Osteoblast (primary cell): ENCODE measurements at regions not wholly inside any gene's neighbourhood (a gene's known extent, or its start where the extent isn't known, plus 50 kb on each side); places are given as distances from the start of the nearest gene placed in this dataset.

Experiments
- DNase-seq: peaks from one replicate; pipeline ENCODE4 v3.0.0; 2011; ENCODE audit warnings: low spot score, mixed read lengths; ENCODE audit not compliant: insufficient read length; ENCODE audit errors: missing footprints
- H2AFZ ChIP-seq: 2 replicates; pipeline ENCODE4 v1.6.0; 2011; ENCODE audit warnings: mild to moderate bottlenecking, low read length
- H3K27ac ChIP-seq: 2 replicates; pipeline ENCODE4 v1.5.1; 2011; ENCODE audit warnings: mild to moderate bottlenecking, low read depth, low read length, moderate library complexity
- H3K27me3 ChIP-seq: 2 replicates; pipeline ENCODE4 v1.6.0; 2012; ENCODE audit warnings: mild to moderate bottlenecking, control low read depth, inconsistent platforms, low read length, moderate library complexity; ENCODE audit not compliant: insufficient read depth
- H3K36me3 ChIP-seq: 2 replicates; pipeline ENCODE4 v1.5.1; 2011; ENCODE audit warnings: mild to moderate bottlenecking, low read length, control low read depth, moderate library complexity; ENCODE audit not compliant: insufficient read depth
- H3K4me1 ChIP-seq: 2 replicates; pipeline ENCODE4 v1.5.1; 2011; ENCODE audit warnings: mild to moderate bottlenecking, low read length, control low read depth, moderate library complexity; ENCODE audit not compliant: insufficient read depth
- H3K4me2 ChIP-seq: 2 replicates; pipeline ENCODE4 v1.6.0; 2011; ENCODE audit warnings: mild to moderate bottlenecking, low read length; ENCODE audit not compliant: insufficient read depth
- H3K4me3 ChIP-seq: fragments of 200-600 bp; sonication (generic); 3 replicates; pipeline ENCODE4 v1.5.1; 2012; ENCODE audit warnings: mild to moderate bottlenecking, low read length, inconsistent platforms; ENCODE audit not compliant: insufficient read depth
- H3K79me2 ChIP-seq: 2 replicates; pipeline ENCODE4 v1.6.0; 2012; ENCODE audit warnings: mild to moderate bottlenecking, low read length, control low read depth, inconsistent platforms; ENCODE audit not compliant: insufficient read depth
- H3K9me3 ChIP-seq: 2 replicates; pipeline ENCODE4 v1.5.1; 2011; ENCODE audit warnings: low read depth, low read length, control low read depth
- H4K20me1 ChIP-seq: 2 replicates; pipeline ENCODE4 v1.6.0; 2012; ENCODE audit warnings: mild to moderate bottlenecking, low read length, control low read depth; ENCODE audit not compliant: insufficient read depth
- CTCF ChIP-seq: IDR thresholded peaks from 2 replicates; pipeline ENCODE4 v1.5.1; 2011; ENCODE audit warnings: mild to moderate bottlenecking, low read depth, low read length, moderate library complexity; ENCODE audit errors: extremely low read depth

- peak; percentile 58 for DNase-seq
- H3K36me3 ChIP-seq: no peaks in the 10 kb centered on the region
- no peak for TF ChIP-seq CTCF
Measured at GRCh38 chr2:121910139-121910538, 154.7 kb downstream of the TSN start.

DNA sequence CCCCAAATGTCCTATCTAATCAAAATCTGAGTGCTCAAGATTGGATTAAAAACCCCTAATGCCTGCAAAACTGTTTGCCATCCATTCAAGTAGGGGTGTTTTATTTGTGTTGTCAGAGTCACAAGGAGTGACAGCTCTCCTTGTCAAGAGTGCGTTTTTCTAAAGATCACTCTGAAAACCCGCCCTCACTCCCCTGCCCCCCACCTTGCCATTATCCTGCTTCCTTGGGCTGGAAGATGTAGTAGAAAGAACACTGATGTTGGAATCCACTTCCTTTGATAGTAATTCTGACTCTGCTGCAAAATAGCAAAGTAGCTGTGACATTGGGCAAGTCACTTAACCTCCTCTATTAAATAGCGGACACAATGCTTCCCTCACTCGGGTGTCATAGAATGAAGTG, 155.6 kb downstream of the TSN start:
- Histone ChIP-seq H4K20me1 (no peaks in the 10 kb centered on the region), H3K4me3 (no peak overlapping the region), H3K4me1 (no peaks in the 10 kb centered on the region), H3K4me2 (no peak overlapping the region), H3K36me3 (no peaks in the 10 kb centered on the region), H3K27ac (no peak overlapping the region), H3K27me3 (no peaks in the 10 kb centered on the region), H2AFZ (no peak overlapping the region), H3K9me3 (no peaks in the 10 kb centered on the region), H3K79me2 (no peaks in the 10 kb centered on the region)
- DNase-seq: no peak
- no peak for TF ChIP-seq CTCF

More at GRCh38 chr2:121910139-121910538, 154.7 kb downstream of the TSN start:
- H3K4me3 ChIP-seq: no peak overlapping the region
- H2AFZ ChIP-seq: no peak overlapping the region
- no peaks in the 10 kb centered on the region for H3K27me3 ChIP-seq
- H3K9me3 ChIP-seq: no peaks in the 10 kb centered on the region
- H3K4me2 ChIP-seq: no peak overlapping the region
- H3K27ac ChIP-seq: no peak overlapping the region
- H4K20me1 ChIP-seq: no peaks in the 10 kb centered on the region
- H3K4me1 ChIP-seq: no peaks in the 10 kb centered on the region
- H3K79me2 ChIP-seq: no peaks in the 10 kb centered on the region

GRCh38 chr2:121917143-121917542, 161.7 kb downstream of the TSN start:
- no peaks in the 10 kb centered on the region for H3K4me1 ChIP-seq
- H3K36me3 ChIP-seq: no peaks in the 10 kb centered on the region
- no peak overlapping the region for H3K27ac ChIP-seq
- no peak overlapping the region for H3K4me2 ChIP-seq
- DNase-seq: no peak
- H4K20me1 ChIP-seq: no peaks in the 10 kb centered on the region
- H3K27me3 ChIP-seq: no peaks in the 10 kb centered on the region
- no peak overlapping the region for H3K4me3 ChIP-seq
- H2AFZ ChIP-seq: no peak overlapping the region
- TF ChIP-seq CTCF: no peak
- no peaks in the 10 kb centered on the region for H3K9me3 ChIP-seq
- no peaks in the 10 kb centered on the region for H3K79me2 ChIP-seq

DNA sequence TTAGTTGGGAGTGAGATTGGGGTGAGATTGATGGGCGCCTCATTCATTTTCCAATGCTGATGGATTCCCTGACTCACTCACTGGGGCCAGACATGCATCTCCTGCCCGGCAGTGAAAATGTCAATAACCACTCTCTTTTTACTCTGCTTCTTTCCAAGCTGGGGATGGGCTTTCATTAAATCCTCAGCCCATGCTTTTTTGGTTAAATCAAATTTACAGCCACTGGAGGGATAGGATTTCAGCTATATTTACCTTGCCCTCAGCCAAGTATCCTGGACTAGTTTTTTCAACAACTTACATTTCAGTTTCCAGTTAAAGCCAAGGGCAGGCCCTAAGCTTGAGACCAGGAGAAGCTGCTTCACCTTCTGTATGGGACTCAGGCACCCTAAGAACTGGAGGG, 162.8 kb downstream of the TSN start:
- Histone ChIP-seq H3K79me2 (no peaks in the 10 kb centered on the region), H3K4me3 (no peak overlapping the region), H3K4me2 (no peak overlapping the region), H3K27ac (no peak overlapping the region), H3K27me3 (no peaks in the 10 kb centered on the region), H3K4me1 (no peaks in the 10 kb centered on the region), H3K36me3 (no peaks in the 10 kb centered on the region), H3K9me3 (no peaks in the 10 kb centered on the region), H2AFZ (no peak overlapping the region), H4K20me1 (no peaks in the 10 kb centered on the region)
- no peak for DNase-seq
- no peak for TF ChIP-seq CTCF
